ENCODE measurements at regions not wholly inside any gene's neighbourhood (a gene's known extent, or its start where the extent isn't known, plus 50 kb on each side); places are given as distances from the start of the nearest gene placed in this dataset.

- no peak overlapping the region for H3K27ac Mint-ChIP-seq (ENCODE audit: unreplicated experiment)
- CTCF ChIA-PET, result no interaction called here
- H3K9me3 Mint-ChIP-seq (ENCODE audit: unreplicated experiment), result no peaks in the 10 kb centered on the region
- no peak for DNase-seq
- H3K36me3 ChIP-seq (ENCODE audit: control insufficient read depth, insufficient read depth, low read length), result no peaks in the 10 kb centered on the region
- no peak overlapping the region for H3K4me3 Mint-ChIP-seq (ENCODE audit: unreplicated experiment)
- no peaks in the 10 kb centered on the region for H3K27me3 ChIP-seq (replicated peaks; ENCODE audit: control insufficient read depth, insufficient read depth, low read length)
- H3K36me3 Mint-ChIP-seq (ENCODE audit: insufficient read depth, unreplicated experiment), result no peaks in the 10 kb centered on the region
- no peaks in the 10 kb centered on the region for H3K4me1 ChIP-seq
- BruUV-seq (replicated peaks), result no TSS peak
- intact Hi-C loops (cut with micrococcal nuclease; ENCODE audit: unreplicated experiment), result no loop called here
- H3K27me3 Mint-ChIP-seq (ENCODE audit: insufficient read depth, unreplicated experiment), result no peaks in the 10 kb centered on the region
- TF ChIP-seq CTCF (IDR thresholded peaks at IDR 0.05; ENCODE audit: insufficient read depth in 1 of 2, low read depth in 1 of 2, low read length in 1 of 2, severe bottlenecking in 1 of 2, unreplicated experiment in 1 of 2), result no peak
- H3K9me3 ChIP-seq, result no peaks in the 10 kb centered on the region
- POLR2A ChIA-PET, result no interaction called here
- H3K4me1 Mint-ChIP-seq (ENCODE audit: low read depth, unreplicated experiment), result no peaks in the 10 kb centered on the region
- H3K4me3 ChIP-seq (ENCODE audit: low read depth, low read length), result no peak overlapping the region
Measured at GRCh38 chr9:91485006-91485405, 61.4 kb upstream of the NFIL3 start.

GRCh38 chr9:91483835-91484234, 60.2 kb upstream of the NFIL3 start:
- DNase-seq, result no peak
- intact Hi-C loops (cut with micrococcal nuclease; ENCODE audit: unreplicated experiment), result no loop called here
- CTCF ChIA-PET, result no interaction called here
- Histone ChIP-seq H3K36me3 (ENCODE audit: control insufficient read depth, insufficient read depth, low read length) (no peaks in the 10 kb centered on the region), H3K4me3 (ENCODE audit: low read depth, low read length) (no peak overlapping the region), H3K27me3 (replicated peaks; ENCODE audit: control insufficient read depth, insufficient read depth, low read length) (no peaks in the 10 kb centered on the region), H3K9me3 (no peaks in the 10 kb centered on the region), H3K4me1 (no peaks in the 10 kb centered on the region)
- Mint-ChIP-seq H3K27me3 (ENCODE audit: insufficient read depth, unreplicated experiment) (no peaks in the 10 kb centered on the region), H3K27ac (ENCODE audit: unreplicated experiment) (no peak overlapping the region), H3K4me3 (ENCODE audit: unreplicated experiment) (no peak overlapping the region), H3K9me3 (ENCODE audit: unreplicated experiment) (no peaks in the 10 kb centered on the region), H3K36me3 (ENCODE audit: insufficient read depth, unreplicated experiment) (no peaks in the 10 kb centered on the region), H3K4me1 (ENCODE audit: low read depth, unreplicated experiment) (no peaks in the 10 kb centered on the region)
- BruUV-seq (replicated peaks), result no TSS peak
- POLR2A ChIA-PET, result no interaction called here
- TF ChIP-seq CTCF (IDR thresholded peaks at IDR 0.05; ENCODE audit: insufficient read depth in 1 of 2, low read depth in 1 of 2, low read length in 1 of 2, severe bottlenecking in 1 of 2, unreplicated experiment in 1 of 2), result no peak

- Mint-ChIP-seq H3K9me3 (ENCODE audit: unreplicated experiment) (no peaks in the 10 kb centered on the region), H3K36me3 (ENCODE audit: insufficient read depth, unreplicated experiment) (no peaks in the 10 kb centered on the region), H3K4me1 (ENCODE audit: low read depth, unreplicated experiment) (no peaks in the 10 kb centered on the region), H3K4me3 (ENCODE audit: unreplicated experiment) (no peak overlapping the region), H3K27ac (ENCODE audit: unreplicated experiment) (no peak overlapping the region), H3K27me3 (ENCODE audit: insufficient read depth, unreplicated experiment) (no peaks in the 10 kb centered on the region)
- intact Hi-C loops (cut with micrococcal nuclease; ENCODE audit: unreplicated experiment), result no loop called here
- no peak for TF ChIP-seq CTCF (IDR thresholded peaks at IDR 0.05; ENCODE audit: insufficient read depth in 1 of 2, low read depth in 1 of 2, low read length in 1 of 2, severe bottlenecking in 1 of 2, unreplicated experiment in 1 of 2)
- CTCF ChIA-PET, result no interaction called here
- POLR2A ChIA-PET, result no interaction called here
- no peaks in the 10 kb centered on the region for H3K4me1 ChIP-seq
- no peak for DNase-seq
- no peaks in the 10 kb centered on the region for H3K9me3 ChIP-seq
- H3K36me3 ChIP-seq (ENCODE audit: control insufficient read depth, insufficient read depth, low read length), result no peaks in the 10 kb centered on the region
- H3K4me3 ChIP-seq (ENCODE audit: low read depth, low read length), result no peak overlapping the region
- BruUV-seq (replicated peaks), result no TSS peak
- no peaks in the 10 kb centered on the region for H3K27me3 ChIP-seq (replicated peaks; ENCODE audit: control insufficient read depth, insufficient read depth, low read length)
Measured at GRCh38 chr9:91483189-91483691, 59.6 kb upstream of the NFIL3 start.
